Endometrial microvascular endothelial cells (primary cell): ENCODE measurements at regions not wholly inside any gene's neighbourhood (a gene's known extent, or its start where the extent isn't known, plus 50 kb on each side); places are given as distances from the start of the nearest gene placed in this dataset.

Experiments
- in situ Hi-C: cut with HindIII; loops from 2 replicates; pipeline ENCODE4 v1.10.0; 2017; ENCODE audit warnings: low sequenced_read_pairs, low pct_unique_long_range_greater_than_20kb; ENCODE audit errors: inconsistent ontology term

DNA sequence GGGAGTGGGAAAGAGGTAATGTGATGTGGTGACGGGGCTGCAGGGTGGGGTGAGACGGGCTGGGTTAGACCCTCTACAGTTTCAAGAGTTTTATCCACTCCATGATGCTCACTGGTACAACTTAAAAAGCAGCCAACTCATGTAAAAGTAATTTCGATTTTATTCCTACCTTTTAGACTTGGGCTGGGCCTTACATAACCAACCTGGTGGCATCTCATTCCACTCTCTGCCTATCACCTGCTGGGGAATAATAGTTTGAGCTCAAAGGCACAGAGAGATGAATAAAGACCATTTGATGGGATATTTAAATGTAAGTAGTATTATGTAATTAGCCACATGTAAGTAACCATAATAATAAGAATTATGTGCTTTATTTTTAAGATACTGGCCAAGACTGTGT is 366.0 kb upstream of the RNF32 start:
- in situ Hi-C loops: no loop called here

GRCh38 chr7:156261581-156261980 is 379.0 kb upstream of the RNF32 start:
- in situ Hi-C loops: no loop called here

DNA sequence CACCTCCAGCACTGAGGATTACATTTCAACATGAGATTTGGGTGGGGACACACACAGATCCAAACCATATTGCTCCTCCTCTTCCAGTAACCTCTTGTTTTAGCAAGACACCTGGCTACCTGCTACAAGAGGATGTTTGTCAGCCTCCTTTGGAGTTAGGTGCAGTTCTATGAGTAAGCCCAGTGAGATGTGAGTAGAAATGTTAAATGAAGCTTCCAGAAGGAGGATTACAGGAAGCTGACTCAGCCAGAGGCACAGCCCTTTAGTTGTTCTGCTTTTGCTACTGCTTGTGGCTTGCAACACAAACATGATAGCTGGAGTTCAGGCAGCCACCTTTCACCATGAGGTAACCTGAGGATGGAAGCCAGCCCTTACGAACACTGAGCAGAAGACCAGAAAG is 382.7 kb upstream of the RNF32 start:
- in situ Hi-C loops: no loop called here

DNA sequence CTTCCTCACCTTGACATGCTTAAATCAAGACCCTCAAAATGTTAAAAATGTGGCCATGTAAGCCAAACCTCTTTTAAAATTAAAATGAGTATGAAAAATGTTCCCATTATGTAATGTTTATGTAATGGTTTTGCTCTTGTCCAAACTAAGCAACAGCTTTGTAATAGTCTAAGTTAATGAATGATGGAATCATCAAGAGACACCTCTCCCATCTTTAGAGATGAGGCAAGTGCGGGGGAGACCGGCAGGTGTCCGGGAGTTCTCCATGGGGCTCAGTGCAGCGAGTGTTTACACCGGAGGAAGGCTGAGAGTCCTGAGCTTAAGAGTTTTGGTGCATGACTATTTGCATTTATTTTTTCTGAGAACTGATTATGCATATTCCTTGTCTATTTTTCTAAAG is 384.9 kb upstream of the RNF32 start:
- in situ Hi-C loops: no loop called here

DNA sequence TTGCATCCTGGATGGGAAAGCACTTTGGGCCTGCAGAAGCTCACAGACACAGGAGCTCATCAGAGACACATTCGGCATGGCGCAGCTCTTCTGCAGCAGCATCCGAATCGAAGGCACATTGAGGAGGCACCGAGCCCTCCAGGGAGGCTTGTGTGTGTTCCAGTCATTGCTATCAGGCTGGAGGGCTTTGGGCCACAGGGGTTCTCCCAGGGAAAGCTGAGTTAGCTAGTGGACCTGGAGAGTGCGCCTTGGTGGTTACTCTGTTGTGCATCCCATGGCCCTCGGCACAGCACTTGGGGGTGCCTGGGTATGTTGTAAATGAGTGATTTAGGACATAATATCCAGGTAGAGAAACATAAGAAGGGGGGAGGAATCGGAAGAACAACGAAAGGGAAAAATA is 388.7 kb upstream of the RNF32 start:
- in situ Hi-C loops: no loop called here

- in situ Hi-C loops: no loop called here
Measured at GRCh38 chr7:156240532-156240931, 400.0 kb upstream of the RNF32 start.

DNA sequence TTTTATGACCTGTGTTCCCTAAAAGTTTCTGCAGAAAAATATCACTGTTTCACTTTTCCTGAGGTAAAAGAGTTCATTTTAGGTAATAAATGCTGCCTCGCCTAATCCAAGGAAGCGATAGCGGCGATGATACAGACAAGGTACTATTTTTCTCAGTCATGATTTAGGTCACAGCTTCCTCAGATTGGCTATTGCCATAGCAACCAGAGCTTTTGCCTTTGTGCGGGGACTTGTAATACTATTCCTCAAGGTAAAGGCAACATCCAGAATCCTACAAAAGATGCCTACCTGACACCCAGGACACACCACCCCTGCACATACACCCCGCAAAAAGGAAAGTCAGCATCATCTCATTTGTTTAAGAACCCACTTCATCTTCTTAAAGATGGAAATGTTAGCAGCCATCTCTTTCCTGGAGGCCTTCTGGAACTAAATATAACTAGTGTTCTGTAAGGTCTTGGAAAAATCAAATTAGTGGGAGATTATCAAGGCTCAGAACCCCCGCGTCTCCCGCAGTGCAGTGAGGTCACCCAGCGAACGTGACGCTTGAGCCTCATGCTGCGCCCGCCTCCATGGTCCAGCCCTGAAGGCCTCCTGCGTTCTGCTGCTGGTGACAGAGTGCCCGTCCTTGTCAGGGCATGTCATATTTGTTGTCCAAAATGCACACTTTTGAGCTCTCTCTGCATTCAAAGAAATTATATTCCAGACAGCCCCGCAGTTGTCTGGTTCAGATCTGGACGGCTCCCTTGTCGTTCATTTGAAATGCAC is 402.0 kb upstream of the RNF32 start:
- in situ Hi-C loops: no loop called here

GRCh38 chr7:156237614-156238013 is 403.0 kb upstream of the RNF32 start:
- in situ Hi-C loops: no loop called here

DNA sequence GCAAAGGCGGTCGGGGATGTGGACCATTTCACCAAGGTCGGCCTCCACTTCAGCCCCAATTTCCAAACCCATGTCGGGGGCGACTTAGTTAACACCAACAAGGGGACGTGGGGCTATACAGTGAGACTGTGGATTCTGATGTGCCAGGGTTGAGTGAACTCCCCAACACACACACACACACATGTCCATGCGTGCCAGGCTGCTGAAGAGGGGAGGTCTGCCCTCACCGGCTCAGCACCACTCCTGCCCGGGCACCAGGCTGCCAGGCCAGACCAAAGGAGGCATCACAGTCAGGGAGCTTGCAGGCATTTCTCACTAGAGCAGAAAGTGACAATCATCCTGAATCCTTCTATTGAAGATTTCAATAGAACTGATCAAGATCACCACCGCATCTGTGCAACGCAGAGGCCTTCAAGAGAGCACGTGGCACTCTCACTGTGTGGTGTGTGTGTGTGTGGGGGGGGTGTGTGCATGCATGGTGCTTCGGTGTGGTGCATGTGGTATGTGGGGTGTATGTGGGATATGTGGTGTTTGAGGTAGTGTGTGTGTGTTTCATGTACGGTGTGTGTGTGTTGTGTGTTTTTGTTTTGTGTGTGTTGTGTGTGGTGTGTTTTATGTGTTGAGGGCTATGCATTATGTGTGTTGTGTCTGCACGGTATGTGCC is 403.5 kb upstream of the RNF32 start:
- in situ Hi-C loops: no loop called here

DNA sequence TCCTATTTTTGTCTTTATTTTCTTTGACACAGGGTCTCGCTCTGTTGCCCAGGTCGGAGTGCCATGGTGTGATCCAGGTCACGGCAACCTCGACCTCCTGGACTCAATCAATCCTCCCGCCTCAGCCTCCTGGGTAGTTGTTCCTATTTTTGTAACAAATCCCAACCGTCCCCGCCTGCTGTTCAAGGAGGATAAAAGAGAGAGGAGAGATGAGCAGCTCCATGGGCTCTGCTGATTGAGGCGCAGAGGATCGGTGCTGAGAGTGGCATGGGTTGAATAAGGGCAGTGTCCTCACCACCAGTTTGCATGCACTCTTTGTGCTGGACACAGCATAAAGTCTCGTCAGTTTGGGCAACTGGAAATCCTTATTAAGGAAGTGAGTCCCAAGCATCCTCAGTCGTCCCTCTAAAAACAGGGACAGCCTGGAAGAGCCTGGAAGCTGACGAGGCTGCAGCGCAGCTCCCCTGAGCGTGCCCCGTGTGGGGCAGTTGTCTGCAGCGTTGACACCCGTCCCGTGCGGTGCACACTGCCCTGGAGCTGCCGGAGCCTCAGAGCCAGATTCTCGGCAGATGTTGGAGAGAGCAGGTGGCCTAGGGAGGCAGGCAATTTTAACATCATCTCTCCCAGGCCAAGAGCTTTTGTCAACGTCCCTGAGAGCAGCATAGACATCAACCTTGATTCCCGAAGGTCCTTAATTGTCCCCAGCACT is 404.2 kb upstream of the RNF32 start:
- in situ Hi-C loops: no loop called here

GRCh38 chr7:156234666-156235494 is 405.7 kb upstream of the RNF32 start:
- in situ Hi-C loops: no loop called here

- in situ Hi-C loops: no loop called here
Measured at GRCh38 chr7:156234192-156234591, 406.4 kb upstream of the RNF32 start.

DNA sequence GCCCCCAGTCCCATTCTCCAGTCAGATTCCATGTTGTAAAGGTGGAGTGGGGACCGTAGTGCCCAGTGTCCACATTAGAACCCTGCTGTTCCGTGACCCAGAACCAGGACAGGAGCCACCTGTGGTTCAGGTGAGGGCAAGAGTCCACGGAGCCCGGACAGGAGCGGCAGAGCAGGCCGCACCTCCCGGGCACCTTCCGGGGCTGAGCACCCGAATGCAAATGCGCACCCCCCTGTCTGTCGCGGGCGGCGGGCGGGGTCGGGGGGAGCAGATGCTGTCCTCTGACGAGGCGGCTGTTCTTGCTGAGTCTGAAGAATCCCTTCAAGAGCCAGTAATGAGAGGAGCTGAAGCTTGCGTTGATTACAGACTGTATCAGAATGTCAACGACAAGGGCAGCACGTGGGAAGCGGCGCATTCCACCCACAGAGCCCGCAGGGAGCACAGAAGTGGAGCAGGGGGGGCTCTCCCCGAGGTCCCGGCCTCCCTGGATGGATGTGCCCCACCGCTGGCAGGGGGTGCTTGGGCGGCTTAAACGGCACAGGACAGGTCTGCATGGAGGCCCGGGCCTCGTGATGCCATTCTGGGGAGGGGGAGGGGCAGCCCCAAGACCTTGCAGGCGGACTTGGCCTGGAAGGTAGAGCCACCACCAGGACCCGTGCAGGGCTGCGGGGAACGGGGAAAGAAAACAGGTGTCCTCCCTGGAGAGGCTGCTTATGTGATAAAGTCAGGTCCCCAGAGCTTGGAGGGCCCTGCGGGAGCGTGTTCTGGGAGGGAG is 407.5 kb upstream of the RNF32 start:
- in situ Hi-C loops: no loop called here

- in situ Hi-C loops: no loop called here
Measured at GRCh38 chr7:156230576-156230975, 410.0 kb upstream of the RNF32 start.

DNA sequence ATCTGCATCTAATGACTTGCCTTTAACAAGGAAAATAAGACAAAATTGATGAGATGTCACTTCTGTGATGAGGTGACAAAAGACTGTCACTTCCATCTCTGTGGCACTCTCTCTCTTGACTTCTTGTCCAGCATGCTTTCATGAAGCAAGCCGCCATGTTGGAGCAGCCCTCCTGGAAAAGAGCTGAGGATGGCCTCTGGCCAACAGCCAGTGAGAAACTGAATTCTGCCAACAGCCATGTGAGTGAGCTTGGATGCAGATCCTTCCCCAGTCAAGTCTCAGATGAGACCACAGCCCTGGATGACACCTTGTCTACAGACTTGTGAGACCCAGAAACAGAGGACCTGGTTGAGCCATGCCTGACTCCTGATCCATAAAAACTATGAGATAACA is 412.6 kb upstream of the SHH start:
- in situ Hi-C loops: no loop called here

DNA sequence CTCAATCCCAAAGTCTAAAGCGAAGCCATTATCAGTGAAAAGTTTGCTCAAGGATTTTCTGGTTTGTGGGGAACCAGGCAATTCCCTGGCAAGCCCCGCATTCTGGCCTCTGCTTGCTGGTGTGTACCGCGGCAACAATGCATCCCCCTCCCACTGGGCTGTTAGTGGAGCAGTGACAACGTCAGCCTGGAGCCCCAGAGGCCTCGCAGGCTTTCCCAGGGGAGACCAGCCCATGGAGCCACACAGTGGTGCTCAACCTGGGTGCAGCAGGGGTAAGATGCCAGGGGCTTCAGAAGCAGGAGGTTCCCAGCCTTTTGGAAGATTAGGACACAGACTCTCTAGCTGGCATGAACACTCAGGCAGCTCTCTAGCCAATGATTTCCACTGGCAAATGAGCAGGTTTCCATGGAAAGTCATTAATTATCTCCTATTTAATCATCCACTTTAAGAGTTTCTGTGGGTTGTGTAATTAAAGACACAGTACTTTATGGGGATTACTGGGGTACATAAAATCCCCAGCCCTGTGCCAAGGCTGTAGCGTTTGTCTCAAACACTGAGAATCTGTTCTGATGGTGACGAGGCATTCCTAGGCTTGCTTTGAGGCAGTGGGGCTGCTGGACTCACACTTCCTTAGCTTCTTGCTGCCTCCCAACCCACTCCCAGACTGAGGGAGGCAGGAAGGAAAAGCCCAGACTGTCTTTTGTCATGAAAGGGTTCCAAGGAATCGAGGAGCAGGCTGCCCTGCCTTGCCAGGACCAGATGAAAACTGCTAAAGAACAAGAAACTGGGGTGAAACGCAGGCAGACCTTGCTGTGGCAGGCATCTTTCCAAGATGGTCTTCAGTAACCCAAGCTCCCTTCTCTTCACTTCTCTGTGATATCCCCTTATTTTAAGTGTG is 411.9 kb upstream of the SHH start:
- in situ Hi-C loops: no loop called here

GRCh38 chr7:156222611-156223010 is 410.3 kb upstream of the SHH start:
- in situ Hi-C loops: no loop called here

GRCh38 chr7:156222151-156222550 is 409.9 kb upstream of the SHH start:
- in situ Hi-C loops: no loop called here
